MCF 10A (cell line): ENCODE measurements at regions not wholly inside any gene's neighbourhood (a gene's known extent, or its start where the extent isn't known, plus 50 kb on each side); places are given as distances from the start of the nearest gene placed in this dataset.

ENCODE experiments used
- BruUV-seq: library from RNA; stranded (reverse); fragments of 400-500 nt; replicated peaks from 2 replicates; lab custom pipeline; 2021; lab: Mats Ljungman, UMichigan
- CTCF ChIA-PET: fragments of 300-600 bp; sonication (Branson Sonifier 250); formaldehyde crosslinking; extraction: SDS; loops from one replicate; lab custom pipeline; 2021; ENCODE audit warnings: antibody characterized with exemption, inconsistent platforms; lab: Yijun Ruan, JAX
- POLR2A ChIA-PET: fragments of 300-600, 350-650 bp; sonication (Branson Sonifier 250); formaldehyde crosslinking; extraction: SDS; loops from one replicate; lab custom pipeline; 2020; ENCODE audit warnings: antibody characterized with exemption, inconsistent platforms; lab: Yijun Ruan, JAX
- DNase-seq: peaks from one replicate; pipeline ENCODE4 v3.0.0-alpha.2; 2018; ENCODE audit not compliant: unreplicated experiment
- H3K27ac Mint-ChIP-seq: one replicate; pipeline ENCODE4 v1.8.0; 2022; ENCODE audit warnings: mild to moderate bottlenecking, low read depth, mixed read lengths; ENCODE audit not compliant: unreplicated experiment
- H3K27me3 Mint-ChIP-seq: one replicate; pipeline ENCODE4 v1.8.0; 2022; ENCODE audit warnings: mixed read lengths; ENCODE audit not compliant: insufficient read depth, unreplicated experiment
- H3K36me3 Mint-ChIP-seq: one replicate; pipeline ENCODE4 v1.8.0; 2022; ENCODE audit warnings: mild to moderate bottlenecking, moderate library complexity, mixed read lengths; ENCODE audit not compliant: insufficient read depth, unreplicated experiment
- H3K4me1 Mint-ChIP-seq: one replicate; pipeline ENCODE4 v1.8.0; 2022; ENCODE audit warnings: mixed read lengths; ENCODE audit not compliant: insufficient read depth, unreplicated experiment
- H3K4me3 Mint-ChIP-seq: one replicate; pipeline ENCODE4 v1.8.0; 2022; ENCODE audit warnings: mild to moderate bottlenecking, moderate library complexity, mixed read lengths; ENCODE audit not compliant: unreplicated experiment
- H3K9me3 Mint-ChIP-seq: one replicate; pipeline ENCODE4 v1.8.0; 2022; ENCODE audit warnings: mixed read lengths; ENCODE audit not compliant: unreplicated experiment
- intact Hi-C: fragments of 100-400 bp; cut with micrococcal nuclease; formaldehyde crosslinking; loops from 2 replicates; pipeline ENCODE4 v1.14.1; 2022
- TF ChIP-seq, protein P1 (sequence below): fragments of 200-600 bp; IDR thresholded peaks from one replicate; pipeline ENCODE4 v1.8.0; 2022; ENCODE audit warnings: antibody characterized with exemption, mild to moderate bottlenecking; ENCODE audit not compliant: unreplicated experiment

DNA sequence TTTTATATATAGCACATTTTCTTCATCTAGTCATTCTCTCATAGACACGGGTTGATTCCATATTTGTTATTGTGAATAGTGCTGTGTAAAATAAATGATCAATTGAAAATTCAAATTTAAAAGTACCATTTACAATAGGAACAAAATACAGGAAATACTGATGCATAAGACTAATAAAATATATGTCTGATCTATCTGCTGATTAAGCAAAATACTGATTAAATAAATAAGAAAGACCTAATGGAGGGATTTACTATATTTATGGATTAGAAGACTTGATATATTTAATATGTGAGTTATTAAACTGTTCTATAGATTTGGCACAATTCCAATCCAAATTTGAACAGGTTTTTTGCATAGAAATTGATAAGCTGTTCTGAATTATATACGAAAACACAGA is 1044.8 kb upstream of the ADGRL2 start:
- intact Hi-C loops = no loop called here
- BruUV-seq = no TSS peak
- TF ChIP-seq, protein P1, sequence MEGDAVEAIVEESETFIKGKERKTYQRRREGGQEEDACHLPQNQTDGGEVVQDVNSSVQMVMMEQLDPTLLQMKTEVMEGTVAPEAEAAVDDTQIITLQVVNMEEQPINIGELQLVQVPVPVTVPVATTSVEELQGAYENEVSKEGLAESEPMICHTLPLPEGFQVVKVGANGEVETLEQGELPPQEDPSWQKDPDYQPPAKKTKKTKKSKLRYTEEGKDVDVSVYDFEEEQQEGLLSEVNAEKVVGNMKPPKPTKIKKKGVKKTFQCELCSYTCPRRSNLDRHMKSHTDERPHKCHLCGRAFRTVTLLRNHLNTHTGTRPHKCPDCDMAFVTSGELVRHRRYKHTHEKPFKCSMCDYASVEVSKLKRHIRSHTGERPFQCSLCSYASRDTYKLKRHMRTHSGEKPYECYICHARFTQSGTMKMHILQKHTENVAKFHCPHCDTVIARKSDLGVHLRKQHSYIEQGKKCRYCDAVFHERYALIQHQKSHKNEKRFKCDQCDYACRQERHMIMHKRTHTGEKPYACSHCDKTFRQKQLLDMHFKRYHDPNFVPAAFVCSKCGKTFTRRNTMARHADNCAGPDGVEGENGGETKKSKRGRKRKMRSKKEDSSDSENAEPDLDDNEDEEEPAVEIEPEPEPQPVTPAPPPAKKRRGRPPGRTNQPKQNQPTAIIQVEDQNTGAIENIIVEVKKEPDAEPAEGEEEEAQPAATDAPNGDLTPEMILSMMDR = no peak
- H3K4me1 Mint-ChIP-seq = no peaks in the 10 kb centered on the region
- peaks cover 10% of the 10 kb centered on the region for H3K9me3 Mint-ChIP-seq
- H3K36me3 Mint-ChIP-seq = no peaks in the 10 kb centered on the region
- no peaks in the 10 kb centered on the region for H3K27me3 Mint-ChIP-seq
- CTCF ChIA-PET = no interaction called here
- H3K4me3 Mint-ChIP-seq = no peak overlapping the region
- no peak for DNase-seq
- H3K27ac Mint-ChIP-seq = no peak overlapping the region
- POLR2A ChIA-PET = no interaction called here

DNA sequence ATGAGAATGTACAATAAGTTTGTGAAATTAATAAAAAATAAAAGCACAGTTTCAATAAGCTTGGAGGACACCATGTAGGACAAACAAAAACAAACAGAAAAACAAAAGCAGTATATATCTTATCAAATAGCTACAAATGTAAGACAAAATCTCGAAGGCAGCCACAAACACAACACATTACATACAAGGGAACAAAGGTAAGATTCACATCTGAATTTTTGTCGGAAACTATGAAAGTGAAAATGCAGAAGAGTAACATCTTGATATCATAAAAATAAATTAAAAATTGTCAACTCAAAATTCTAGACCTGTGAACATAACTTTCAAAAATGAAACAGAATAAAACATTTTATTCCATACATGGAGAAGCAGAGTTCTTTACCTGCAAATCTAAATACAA is 1049.5 kb upstream of the ADGRL2 start:
- CTCF ChIA-PET = no interaction called here
- Mint-ChIP-seq H3K9me3 (peaks cover 14% of the 10 kb centered on the region), H3K27ac (no peak overlapping the region), H3K4me1 (no peaks in the 10 kb centered on the region), H3K36me3 (no peaks in the 10 kb centered on the region), H3K4me3 (no peak overlapping the region), H3K27me3 (no peaks in the 10 kb centered on the region)
- no peak for DNase-seq
- BruUV-seq = no TSS peak
- POLR2A ChIA-PET = no interaction called here
- intact Hi-C loops = no loop called here
- TF ChIP-seq, protein P1 = no peak

DNA sequence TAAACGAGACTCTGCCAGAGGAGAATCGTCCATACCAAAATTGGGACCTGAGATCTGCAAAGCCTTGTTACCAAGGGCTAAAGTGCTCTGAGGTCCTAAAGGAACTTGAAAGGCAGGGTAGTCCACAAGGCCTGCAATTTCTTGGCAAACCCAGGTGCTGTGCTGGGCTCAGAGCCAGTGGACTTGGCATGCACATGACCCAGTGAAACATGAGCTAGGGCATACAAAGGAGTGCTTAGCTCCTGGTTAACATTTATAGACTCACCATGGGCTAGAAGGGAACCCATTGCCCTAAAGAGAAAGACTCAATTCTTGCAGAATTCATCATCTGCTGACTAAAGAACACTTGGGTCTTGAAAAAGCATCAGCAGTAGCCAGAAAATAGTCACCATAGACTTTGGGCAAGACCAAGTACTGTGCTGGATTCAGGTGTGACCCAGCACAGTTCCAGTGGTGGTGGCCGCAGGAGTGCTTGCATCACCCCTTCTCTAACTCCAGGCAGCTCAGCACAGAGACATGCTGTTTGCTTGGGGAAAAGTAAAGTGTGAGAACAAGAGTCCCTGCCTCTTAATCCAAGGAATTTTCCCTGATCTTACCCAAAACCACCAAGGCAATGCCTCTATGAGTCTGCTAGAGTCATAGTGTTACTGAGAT is 1069.4 kb upstream of the ADGRL2 start:
- peak; percentile 74 for DNase-seq
- Mint-ChIP-seq H3K36me3 (no peaks in the 10 kb centered on the region), H3K4me3 (no peak overlapping the region), H3K4me1 (peaks cover 15% of the 10 kb centered on the region), H3K9me3 (peaks cover 8% of the 10 kb centered on the region), H3K27me3 (no peaks in the 10 kb centered on the region), H3K27ac (peak overlapping the region; percentile 10)
- ChIA-PET CTCF (interaction anchor here (0.7 to 1.0 kb wide), 2 partner anchors 21 to 31 kb away, joined by 3 read pairs; no protein-coding TSS in a partner anchor), POLR2A (interaction anchor here (0.8 kb wide), 1 partner anchor 8 kb away, joined by 3 read pairs; no protein-coding TSS in a partner anchor)
- intact Hi-C loops = no loop called here
- TF ChIP-seq, protein P1 = no peak
- no TSS peak for BruUV-seq

GRCh38 chr1:80722611-80723010 is 1078.1 kb upstream of the ADGRL2 start:
- CTCF ChIA-PET = interaction anchor here (0.7 kb wide), 1 partner anchor 38 kb away, joined by 3 read pairs; no protein-coding TSS in a partner anchor

More at GRCh38 chr1:80722611-80723010, 1078.1 kb upstream of the ADGRL2 start:
- intact Hi-C loops = no loop called here
- no peak for DNase-seq
- no TSS peak for BruUV-seq
- Mint-ChIP-seq H3K4me3 (no peak overlapping the region), H3K36me3 (no peaks in the 10 kb centered on the region), H3K4me1 (no peaks in the 10 kb centered on the region), H3K27me3 (no peaks in the 10 kb centered on the region), H3K9me3 (no peaks in the 10 kb centered on the region), H3K27ac (no peak overlapping the region)
- POLR2A ChIA-PET = no interaction called here
- TF ChIP-seq, protein P1 = no peak
